ENCODE measurements at regions not wholly inside any gene's neighbourhood (a gene's known extent, or its start where the extent isn't known, plus 50 kb on each side); places are given as distances from the start of the nearest gene placed in this dataset.

DNA sequence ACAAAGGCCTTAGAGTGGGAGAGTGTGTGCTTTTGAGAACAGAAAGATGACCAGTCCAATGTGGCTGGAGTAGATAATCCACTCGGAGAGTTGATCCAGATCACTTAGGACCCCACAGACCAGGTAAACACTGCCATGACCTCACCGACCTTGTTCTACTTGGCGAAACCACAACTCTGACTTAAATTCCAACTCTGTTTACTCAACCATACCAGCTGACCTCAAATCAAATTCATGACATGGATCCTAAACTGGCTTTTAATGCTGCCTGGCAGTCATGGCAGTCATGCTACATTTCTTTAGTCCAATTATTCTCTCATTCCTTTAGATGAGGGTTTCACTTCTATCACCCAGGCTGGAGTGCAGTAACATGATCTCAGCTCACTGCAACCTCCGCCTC lies 347.1 kb upstream of the FAM98A start:
- TF ChIP-seq, protein P1, sequence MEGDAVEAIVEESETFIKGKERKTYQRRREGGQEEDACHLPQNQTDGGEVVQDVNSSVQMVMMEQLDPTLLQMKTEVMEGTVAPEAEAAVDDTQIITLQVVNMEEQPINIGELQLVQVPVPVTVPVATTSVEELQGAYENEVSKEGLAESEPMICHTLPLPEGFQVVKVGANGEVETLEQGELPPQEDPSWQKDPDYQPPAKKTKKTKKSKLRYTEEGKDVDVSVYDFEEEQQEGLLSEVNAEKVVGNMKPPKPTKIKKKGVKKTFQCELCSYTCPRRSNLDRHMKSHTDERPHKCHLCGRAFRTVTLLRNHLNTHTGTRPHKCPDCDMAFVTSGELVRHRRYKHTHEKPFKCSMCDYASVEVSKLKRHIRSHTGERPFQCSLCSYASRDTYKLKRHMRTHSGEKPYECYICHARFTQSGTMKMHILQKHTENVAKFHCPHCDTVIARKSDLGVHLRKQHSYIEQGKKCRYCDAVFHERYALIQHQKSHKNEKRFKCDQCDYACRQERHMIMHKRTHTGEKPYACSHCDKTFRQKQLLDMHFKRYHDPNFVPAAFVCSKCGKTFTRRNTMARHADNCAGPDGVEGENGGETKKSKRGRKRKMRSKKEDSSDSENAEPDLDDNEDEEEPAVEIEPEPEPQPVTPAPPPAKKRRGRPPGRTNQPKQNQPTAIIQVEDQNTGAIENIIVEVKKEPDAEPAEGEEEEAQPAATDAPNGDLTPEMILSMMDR (conservative IDR thresholded peaks at IDR 0.05; ENCODE audit: low read length): no peak
- TF ChIP-seq EZH2phosphoT487 (IDR thresholded peaks at IDR 0.05; ENCODE audit: borderline replicate concordance): no peak
